Stimulated activated CD8-positive, alpha-beta memory T cell treated with anti-CD3 and anti-CD28 coated beads, Interleukin-15, amount 100 ng/mL, for 1 hour (primary cell): ENCODE measurements at regions not wholly inside any gene's neighbourhood (a gene's known extent, or its start where the extent isn't known, plus 50 kb on each side); places are given as distances from the start of the nearest gene placed in this dataset.

Source experiments
- DNase-seq: peaks from one replicate; pipeline ENCODE4 v3.0.0-alpha.2; 2020; ENCODE audit warnings: low read depth

DNA sequence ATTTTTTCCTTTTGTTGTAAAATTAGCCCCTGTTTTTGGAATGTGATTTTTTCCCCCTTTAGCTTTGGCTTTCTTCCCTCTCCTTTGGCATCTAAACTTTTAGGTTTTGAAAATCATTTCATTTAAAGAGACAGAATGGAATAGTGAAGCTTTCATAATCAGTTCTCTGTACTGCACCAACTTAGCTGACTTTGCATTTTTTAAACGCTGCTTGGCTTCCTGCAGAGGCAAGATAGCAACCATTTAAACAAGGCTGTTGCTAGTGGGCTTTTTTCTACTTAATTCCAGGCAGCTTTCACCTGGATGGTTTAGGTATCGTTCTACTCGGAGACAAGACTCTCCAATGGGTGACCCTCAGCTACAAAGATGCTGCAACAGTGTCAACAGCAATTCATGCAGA lies 267.9 kb upstream of the PKDCC start:
- DNase-seq = no peak

- DNase-seq = no peak
Measured at GRCh38 chr2:41782306-41783158, 265.3 kb upstream of the PKDCC start.

DNA sequence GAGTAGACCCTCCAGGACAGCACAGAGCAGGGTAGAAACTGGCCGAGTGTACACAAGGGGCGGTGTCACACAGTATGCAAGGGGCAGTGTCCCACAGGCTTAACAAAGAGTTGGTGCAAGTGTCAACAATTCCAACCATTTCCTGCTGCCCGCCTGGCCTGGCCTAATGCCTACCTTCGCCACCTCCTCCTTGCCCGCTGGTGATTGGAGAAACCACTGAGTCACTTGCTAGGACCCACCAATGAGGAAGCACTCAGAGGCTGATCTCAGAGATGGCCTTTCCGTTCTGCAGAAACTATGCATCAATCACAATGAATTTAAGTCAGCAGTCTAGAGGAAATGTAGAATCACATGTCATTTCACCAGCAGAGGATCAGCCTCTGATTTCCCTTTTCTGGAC lies 263.3 kb upstream of the PKDCC start:
- no peak for DNase-seq

DNA sequence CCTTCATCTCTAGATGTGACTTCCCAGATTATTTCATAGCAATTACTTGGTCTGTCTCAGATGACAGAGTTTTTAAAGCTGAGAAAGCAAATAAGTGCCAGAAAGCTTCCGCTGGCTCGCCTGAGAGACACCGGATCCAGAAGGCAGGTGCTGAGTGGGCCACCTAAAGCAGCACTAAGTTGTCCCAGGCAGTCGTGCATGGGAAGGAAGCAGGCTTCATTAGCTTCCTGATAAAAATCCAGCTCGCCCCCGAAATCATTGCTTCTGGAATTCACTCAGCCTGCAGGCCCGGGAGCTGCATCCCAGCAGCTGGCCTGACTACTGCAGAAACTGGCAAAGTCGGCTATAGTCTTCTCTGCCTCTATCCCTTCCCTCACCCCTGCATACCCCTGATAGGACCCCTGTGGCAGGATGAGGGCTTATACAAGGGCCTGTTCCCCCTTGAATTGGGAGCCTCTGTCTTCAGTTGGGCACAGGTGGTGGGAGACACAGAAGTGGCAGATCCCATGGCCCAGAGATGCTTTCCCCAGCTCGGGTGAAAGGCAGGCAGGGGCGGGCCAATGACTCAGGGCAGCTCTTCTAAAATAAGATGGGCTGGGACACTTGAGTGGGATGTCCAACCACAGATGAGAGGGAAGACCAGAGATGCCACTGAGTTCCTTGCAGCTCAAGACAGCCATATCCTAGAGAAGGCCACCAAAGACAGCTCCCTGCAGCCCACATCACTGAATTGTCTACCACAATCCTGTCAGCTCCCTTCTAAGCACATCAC lies 262.4 kb upstream of the PKDCC start:
- no peak for DNase-seq

- DNase-seq = no peak
Measured at GRCh38 chr2:41791523-41791922, 256.3 kb upstream of the PKDCC start.

GRCh38 chr2:41803361-41803760 lies 244.5 kb upstream of the PKDCC start:
- DNase-seq = no peak

GRCh38 chr2:41806286-41806685 lies 241.5 kb upstream of the PKDCC start:
- no peak for DNase-seq

DNA sequence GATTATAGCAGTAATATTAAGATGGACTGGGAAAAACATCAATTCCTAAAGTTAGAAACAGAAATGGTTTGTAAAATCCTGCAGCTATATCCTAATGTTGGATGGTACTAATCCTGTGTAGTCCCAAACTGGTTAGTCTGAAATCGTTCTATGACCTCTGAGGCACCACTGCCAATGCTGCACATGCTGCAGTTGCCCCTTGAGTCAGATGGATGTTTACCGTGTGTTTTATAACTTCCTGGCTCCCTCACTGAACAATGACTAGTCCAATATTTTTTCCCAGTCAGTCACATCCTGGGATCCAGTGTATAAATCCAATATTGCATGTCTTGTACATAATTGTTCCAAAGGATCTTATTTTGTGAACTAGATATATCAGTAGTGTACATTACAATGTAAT lies 226.7 kb upstream of the PKDCC start:
- no peak for DNase-seq

DNA sequence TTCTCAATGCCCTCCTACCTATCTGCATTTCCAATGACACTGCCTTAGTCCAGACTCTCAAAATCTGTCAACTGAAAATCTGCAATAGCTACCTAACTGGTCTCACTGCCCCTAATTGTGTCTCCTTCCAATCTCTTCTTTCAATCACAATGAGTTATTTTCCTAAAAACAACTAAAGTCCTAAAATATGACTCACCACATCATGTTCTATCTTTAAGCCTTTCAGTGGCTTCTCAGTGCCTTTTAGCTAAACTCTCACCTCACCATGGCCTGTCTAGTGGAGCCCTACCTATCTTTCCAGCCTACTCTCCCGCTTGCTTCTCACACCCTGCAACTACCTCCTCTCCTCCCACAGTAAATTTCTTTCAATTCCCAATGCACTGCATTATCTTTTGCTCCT lies 220.9 kb upstream of the PKDCC start:
- DNase-seq = no peak

DNA sequence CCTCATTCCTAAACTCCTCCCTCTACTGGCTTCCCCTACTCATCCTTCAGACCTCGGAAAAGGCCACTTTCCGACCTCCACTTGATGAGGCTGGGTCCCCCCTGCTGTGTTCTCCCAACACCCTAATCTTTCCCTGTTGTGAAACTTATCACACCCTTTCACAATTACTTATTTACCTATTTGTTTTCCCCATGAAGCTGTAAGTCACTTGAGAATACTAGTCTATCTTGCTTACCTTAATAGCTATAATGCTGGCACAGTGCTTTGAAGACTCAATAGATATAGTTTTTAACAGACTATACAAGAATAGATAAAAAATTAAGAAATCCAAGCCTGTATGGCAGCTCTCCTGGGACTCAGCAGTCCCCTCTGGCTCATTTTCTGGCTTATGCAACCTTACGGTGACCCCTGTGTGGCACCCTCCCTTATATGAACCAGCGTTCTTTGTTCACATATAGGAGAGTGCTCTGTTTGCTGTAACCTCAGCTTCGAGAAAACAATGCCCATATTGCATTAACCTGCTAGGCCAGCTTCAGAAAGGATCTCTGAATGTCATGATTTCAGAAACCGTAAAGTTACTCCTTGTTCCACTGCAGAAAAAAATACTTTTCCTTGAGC lies 220.4 kb upstream of the PKDCC start:
- no peak for DNase-seq

DNA sequence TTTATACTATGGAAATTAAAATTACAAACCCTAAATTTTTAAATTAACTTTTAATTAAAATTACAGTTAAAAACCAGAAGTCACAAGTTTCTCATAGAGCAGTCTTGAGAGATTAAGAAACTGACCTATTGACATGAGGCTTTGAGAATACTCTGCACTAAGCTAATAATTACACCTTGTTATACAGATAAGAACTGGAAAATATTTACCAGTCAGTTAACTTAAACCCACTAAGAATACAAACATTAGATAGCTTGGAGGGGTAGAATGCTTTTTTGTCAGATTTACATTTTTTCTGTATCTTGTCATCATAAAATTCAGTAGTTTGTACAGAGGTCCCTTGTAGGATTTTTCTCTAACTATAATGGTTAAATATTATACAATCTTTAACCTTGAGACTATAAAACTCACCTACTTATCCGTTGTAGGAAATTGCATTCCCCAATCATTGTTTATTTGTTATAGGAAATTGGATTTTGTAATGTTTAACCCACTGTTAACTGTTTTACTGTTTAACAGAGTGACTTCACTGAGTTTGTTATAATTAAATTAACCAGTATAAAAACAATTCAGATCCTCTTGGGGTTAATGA lies 219.7 kb upstream of the PKDCC start:
- DNase-seq = no peak

DNA sequence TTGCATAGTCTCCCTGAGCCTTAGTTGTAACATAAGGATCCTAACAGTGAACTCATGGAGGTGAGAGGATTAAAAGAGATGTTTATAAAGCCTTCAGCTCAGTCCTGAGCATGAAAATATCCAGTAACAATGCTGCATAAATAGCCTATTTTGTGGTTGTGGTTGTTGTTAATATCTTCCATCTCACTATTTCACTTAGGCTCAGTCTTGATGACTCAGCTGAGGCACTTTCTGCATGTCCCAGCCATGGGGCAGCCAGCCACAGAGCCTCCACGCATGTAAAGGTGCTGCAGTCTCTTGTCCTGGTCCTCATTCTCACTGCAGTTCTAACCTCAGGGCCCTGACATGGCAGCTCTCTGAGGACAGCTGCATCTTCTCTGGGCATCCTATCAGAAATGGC lies 218.8 kb upstream of the PKDCC start:
- no peak for DNase-seq

DNA sequence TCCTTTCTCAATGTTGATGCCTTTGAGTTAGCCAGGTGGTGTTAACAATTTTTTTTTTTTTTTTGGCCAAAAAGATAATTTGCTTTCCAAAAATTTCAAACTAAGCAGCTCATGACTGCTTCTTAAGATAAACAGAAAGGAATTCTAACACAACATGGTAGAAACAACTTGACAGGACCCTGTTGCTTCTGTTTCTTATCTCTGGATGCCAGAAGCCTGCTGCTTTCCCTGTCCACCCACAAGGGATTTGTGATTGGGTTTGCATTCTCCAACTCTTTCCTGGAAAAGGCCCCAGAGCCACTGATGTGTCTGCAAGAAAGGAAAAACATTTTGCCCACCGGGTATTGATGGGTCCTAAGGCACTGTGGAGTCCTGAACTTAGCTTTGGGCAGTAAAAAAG lies 217.2 kb upstream of the PKDCC start:
- DNase-seq = no peak

DNA sequence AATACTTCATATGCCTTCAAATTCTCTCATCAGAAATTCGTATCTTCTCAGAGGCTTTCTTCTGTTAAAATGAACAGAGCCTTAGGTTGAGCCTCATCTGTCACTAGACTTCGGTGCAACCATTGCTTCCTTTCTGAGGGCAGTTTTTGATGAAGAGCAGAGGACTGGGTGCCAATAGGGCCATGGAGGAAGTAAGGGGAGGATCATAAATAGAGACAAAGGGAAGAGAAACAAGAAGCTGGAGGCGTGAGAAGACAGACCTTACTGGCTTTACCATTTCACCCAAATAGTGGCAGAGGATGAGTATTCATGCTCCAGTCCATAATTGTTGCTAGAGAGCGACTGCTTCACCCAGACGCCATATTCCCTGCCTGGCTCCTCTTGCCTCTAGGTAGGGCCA lies 215.6 kb upstream of the PKDCC start:
- no peak for DNase-seq

GRCh38 chr2:41835401-41835800 lies 212.4 kb upstream of the PKDCC start:
- no peak for DNase-seq

- DNase-seq = no peak
Measured at GRCh38 chr2:41836948-41837347, 210.9 kb upstream of the PKDCC start.

DNA sequence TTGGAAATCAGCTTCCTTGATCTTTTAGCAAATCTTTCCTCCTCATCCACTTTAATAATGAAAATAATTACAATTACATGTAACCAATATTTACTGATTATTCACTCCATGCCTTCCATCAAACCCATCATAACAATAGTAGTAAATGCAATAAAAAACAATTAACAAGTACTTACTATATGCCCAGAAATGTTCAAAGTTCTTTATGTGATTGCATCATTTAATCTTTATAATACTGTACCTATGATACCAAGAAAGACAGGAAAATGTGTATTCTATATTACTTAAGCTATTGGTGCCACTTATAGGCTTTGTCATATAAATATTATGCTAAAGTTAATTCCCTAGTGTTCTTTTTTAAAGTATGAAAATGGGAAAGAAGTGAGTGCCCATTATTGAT lies 210.2 kb upstream of the PKDCC start:
- no peak for DNase-seq

DNA sequence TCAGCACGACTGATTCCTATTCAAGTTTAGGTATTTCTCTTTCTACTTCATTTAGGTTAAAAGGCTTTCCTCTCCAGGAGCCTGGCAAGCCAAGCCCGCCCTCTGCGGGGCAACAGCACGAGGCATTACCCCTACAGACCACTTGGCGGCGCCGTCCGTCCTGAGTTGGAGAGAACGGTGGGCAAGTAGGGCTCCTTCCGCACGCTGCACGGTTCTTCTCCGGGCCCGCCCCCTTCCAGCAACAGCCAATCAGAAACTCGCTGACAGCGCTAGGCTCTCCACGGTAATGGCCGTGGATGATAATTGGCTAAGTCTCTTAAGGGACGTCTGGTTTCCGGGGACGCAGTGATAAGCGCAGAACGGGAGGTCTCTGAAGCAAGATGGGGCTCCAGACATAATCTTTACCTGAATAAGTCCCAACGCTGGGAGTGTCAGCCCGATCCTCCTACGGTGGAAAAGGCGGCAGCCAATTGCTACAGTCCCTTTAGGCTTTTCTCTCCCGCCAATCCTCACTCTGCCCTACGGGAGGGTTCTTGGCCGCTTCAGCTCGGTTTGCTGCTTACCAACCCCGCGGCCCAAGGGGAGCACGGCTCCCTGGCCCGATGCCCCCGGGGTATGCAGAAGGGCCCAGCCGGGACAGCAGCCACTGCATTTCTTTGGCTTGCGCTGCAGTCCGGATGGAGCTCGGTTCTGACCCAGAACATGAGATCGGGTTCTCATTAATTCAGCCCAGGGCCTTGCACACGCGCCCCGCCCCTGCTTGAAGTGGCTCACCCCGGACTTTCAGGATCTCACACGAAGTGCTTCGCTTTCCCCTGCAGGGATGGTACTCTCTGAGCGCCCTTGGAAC lies 206.9 kb upstream of the PKDCC start:
- DNase-seq = peak; percentile 94

DNA sequence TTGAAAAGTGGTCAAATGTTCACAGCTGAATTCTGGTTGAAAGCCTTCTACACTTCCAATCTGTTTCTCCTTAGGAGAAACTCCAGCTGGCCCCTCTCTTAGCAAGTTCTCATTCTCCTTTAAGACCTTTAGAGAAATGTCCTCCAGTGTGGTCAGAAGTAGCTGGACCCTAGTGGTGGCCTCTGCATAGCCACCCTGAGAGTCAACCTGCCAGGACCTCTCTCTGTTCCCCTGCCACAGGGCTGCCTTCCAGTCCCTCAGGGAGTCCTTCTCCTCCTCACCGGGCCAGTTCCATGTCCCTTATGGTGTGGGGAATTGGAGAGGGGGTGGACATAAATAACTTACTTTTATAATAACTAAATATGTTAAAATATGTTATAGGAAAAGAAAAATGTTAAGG lies 200.9 kb upstream of the PKDCC start:
- DNase-seq = no peak

DNA sequence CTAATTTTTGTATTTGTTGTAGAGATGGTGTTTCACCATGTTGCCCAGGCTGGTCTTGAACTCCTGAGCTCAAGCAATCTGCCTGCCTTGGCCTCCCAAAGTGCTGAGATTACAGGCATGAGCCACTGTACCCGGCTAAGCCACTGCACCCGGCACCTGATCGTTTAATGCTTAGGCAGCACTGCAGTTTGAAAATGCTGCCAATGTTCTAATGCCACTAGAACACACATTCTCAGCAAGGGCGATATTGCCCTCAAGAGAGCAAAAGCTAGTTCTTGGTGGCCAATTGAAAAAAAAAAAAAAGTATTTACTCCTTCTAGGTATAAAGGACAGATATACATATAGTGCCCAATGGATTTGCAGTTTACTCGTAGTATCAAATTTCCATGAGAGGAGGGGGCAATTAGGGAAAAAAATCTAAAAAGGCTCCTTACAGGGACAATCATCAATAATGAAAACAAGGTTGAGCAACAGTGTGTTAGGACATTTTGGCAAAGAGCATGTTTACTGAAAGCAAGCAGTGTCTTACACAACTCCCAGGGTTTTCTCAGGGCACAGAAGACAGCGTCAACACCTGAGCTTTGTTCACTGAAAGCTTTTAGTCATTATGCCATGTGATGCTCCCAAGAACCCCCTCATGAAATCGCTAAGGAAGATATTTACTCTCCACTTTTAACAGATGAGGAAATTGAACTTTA lies 199.9 kb upstream of the PKDCC start:
- no peak for DNase-seq

DNA sequence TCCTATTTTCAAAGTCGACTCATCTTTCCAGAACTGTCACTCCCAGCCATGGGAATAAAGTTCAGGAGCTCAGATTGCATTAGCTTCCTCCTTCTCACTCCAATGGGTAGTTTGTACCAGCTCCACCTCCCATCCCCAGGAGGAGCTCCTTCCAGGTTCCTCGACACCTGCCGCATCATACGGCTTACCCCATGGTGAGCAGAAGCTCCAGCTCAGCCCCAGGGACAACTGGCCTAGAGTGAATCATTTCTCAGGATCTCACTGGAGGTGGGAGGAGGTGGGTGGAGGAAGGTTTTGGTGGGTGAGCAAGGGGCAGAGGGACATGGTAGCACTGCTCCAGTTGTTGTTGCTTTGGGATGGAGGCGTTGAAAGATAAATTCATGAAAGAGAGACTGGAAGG lies 196.3 kb upstream of the PKDCC start:
- no peak for DNase-seq
